Stimulated activated naive B cell treated with anti-CD40 and anti-IgM and Interleukin-4, amounts not matched to agents 10 μg/mL and 1 μg/mL and 100 μg/mL, for 72 hours (primary cell): ENCODE measurements at regions not wholly inside any gene's neighbourhood (a gene's known extent, or its start where the extent isn't known, plus 50 kb on each side); places are given as distances from the start of the nearest gene placed in this dataset.
A peak's percentile ranks its signal among the peaks of the same experiment; 100 is the strongest.

ENCODE experiments used
- ATAC-seq, 2 donors: fragments of 150-1000 bp; cut with Tn5 transposase; replicated peaks; 2 replicates each; pipeline ENCODE4 v1.10.0; 2021; ENCODE audit warnings: moderate library complexity in 1 of 2
- DNase-seq: peaks from one replicate; pipeline ENCODE4 v3.0.0; 2021
- H3K27ac Mint-ChIP-seq: one replicate; pipeline ENCODE4 v1.8.0; 2022; ENCODE audit warnings: mild to moderate bottlenecking, mixed read lengths
- H3K27me3 Mint-ChIP-seq, 2 donors: one replicate each; pipeline ENCODE4 v1.8.0; 2022; ENCODE audit warnings: mixed read lengths in 2 of 2
- H3K36me3 Mint-ChIP-seq, 2 donors: one replicate each; pipeline ENCODE4 v1.8.0; 2022; ENCODE audit warnings: mixed read lengths in 2 of 2, mild to moderate bottlenecking in 1 of 2
- H3K4me1 Mint-ChIP-seq, 2 donors: one replicate each; pipeline ENCODE4 v1.8.0; 2022; ENCODE audit warnings: mixed read lengths in 2 of 2, mild to moderate bottlenecking in 1 of 2
- H3K4me3 Mint-ChIP-seq, 2 donors: one replicate each; pipeline ENCODE4 v1.8.0; 2022; ENCODE audit warnings: mild to moderate bottlenecking in 2 of 2, mixed read lengths in 2 of 2, moderate library complexity in 1 of 2
- H3K9me3 Mint-ChIP-seq, 2 donors: one replicate each; pipeline ENCODE4 v1.8.0; 2022; ENCODE audit warnings: mixed read lengths in 2 of 2, mild to moderate bottlenecking in 1 of 2

- H3K4me1 Mint-ChIP-seq: peaks cover 25 to 48% of the 10 kb centered on the region in 2 donors
- H3K36me3 Mint-ChIP-seq: no peaks in the 10 kb centered on the region
- no peak overlapping the region for H3K27ac Mint-ChIP-seq
- no peak overlapping the region for H3K4me3 Mint-ChIP-seq
- no peak for ATAC-seq
- no peaks in the 10 kb centered on the region for H3K9me3 Mint-ChIP-seq
- H3K27me3 Mint-ChIP-seq: no peaks in the 10 kb centered on the region
- no peak for DNase-seq
These were observed 254.0 kb downstream of the TOMM20 start for GRCh38 chr1:234874291-234875288.

- Mint-ChIP-seq H3K4me3 (no peak overlapping the region), H3K27ac (no peak overlapping the region), H3K36me3 (no peaks in the 10 kb centered on the region), H3K4me1 (peaks cover 19 to 37% of the 10 kb centered on the region in 2 donors), H3K9me3 (no peaks in the 10 kb centered on the region), H3K27me3 (no peaks in the 10 kb centered on the region)
- no peak for ATAC-seq
- DNase-seq: no peak
These were observed 256.8 kb downstream of the TOMM20 start for GRCh38 chr1:234871710-234872271.

- ATAC-seq: no peak
- Mint-ChIP-seq H3K9me3 (no peaks in the 10 kb centered on the region), H3K4me1 (peaks cover 14 to 31% of the 10 kb centered on the region in 2 donors), H3K27ac (no peak overlapping the region), H3K27me3 (no peaks in the 10 kb centered on the region), H3K36me3 (no peaks in the 10 kb centered on the region), H3K4me3 (no peak overlapping the region)
- DNase-seq: no peak
These were observed 257.5 kb downstream of the TOMM20 start for GRCh38 chr1:234871039-234871709.

- no peaks in the 10 kb centered on the region for H3K9me3 Mint-ChIP-seq
- ATAC-seq (peak; percentile 25 to 59), DNase-seq (no peak)
- H3K27me3 Mint-ChIP-seq: no peaks in the 10 kb centered on the region
- H3K27ac Mint-ChIP-seq: peak overlapping the region; percentile 1
- H3K4me3 Mint-ChIP-seq: no peak overlapping the region
- H3K4me1 Mint-ChIP-seq: peaks cover 6 to 22% of the 10 kb centered on the region in 2 donors
- no peaks in the 10 kb centered on the region for H3K36me3 Mint-ChIP-seq
These were observed 258.3 kb downstream of the TOMM20 start for GRCh38 chr1:234870020-234870981.

GRCh38 chr1:234869182-234870019 is 259.2 kb downstream of the TOMM20 start:
- Mint-ChIP-seq H3K36me3 (no peaks in the 10 kb centered on the region), H3K27ac (peak overlapping the region; percentile 1), H3K4me1 (peaks cover 6 to 18% of the 10 kb centered on the region in 2 donors), H3K9me3 (peaks cover 0 to 2% of the 10 kb centered on the region in 2 donors), H3K4me3 (no peak overlapping the region), H3K27me3 (no peaks in the 10 kb centered on the region)
- DNase-seq: no peak
- ATAC-seq: no peak

- H3K27ac Mint-ChIP-seq: no peak overlapping the region
- no peak for DNase-seq
- no peaks in the 10 kb centered on the region for H3K36me3 Mint-ChIP-seq
- H3K4me1 Mint-ChIP-seq: peaks cover 10 to 19% of the 10 kb centered on the region in 2 donors
- no peak for ATAC-seq
- H3K27me3 Mint-ChIP-seq: no peaks in the 10 kb centered on the region
- H3K4me3 Mint-ChIP-seq: no peak overlapping the region
- peaks cover 0 to 2% of the 10 kb centered on the region in 2 donors for H3K9me3 Mint-ChIP-seq
These were observed 258.5 kb upstream of the IRF2BP2 start for GRCh38 chr1:234868296-234869147.

- peak; percentile 44 to 56 for ATAC-seq
- Mint-ChIP-seq H3K4me1 (peaks cover 15 to 23% of the 10 kb centered on the region in 2 donors), H3K9me3 (peaks cover 2 to 3% of the 10 kb centered on the region in 2 donors), H3K27me3 (peaks cover 0 to 7% of the 10 kb centered on the region in 2 donors), H3K4me3 (no peak overlapping the region), H3K27ac (peak overlapping the region; percentile 68), H3K36me3 (no peaks in the 10 kb centered on the region)
- no peak for DNase-seq
These were observed 256.3 kb upstream of the IRF2BP2 start for GRCh38 chr1:234866007-234866866.

GRCh38 chr1:234865171-234866006 is 255.4 kb upstream of the IRF2BP2 start:
- Mint-ChIP-seq H3K27ac (peak overlapping the region; percentile 27), H3K4me1 (peaks cover 12 to 22% of the 10 kb centered on the region in 2 donors), H3K9me3 (peaks cover 3 to 4% of the 10 kb centered on the region in 2 donors), H3K27me3 (peaks cover 0 to 7% of the 10 kb centered on the region in 2 donors), H3K4me3 (no peak overlapping the region), H3K36me3 (peaks cover 0 to 2% of the 10 kb centered on the region in 2 donors)
- no peak for ATAC-seq
- no peak for DNase-seq

GRCh38 chr1:234864116-234864515 is 254.1 kb upstream of the IRF2BP2 start:
- H3K4me1 Mint-ChIP-seq: peaks cover 12% of the 10 kb centered on the region in 2 donors
- H3K27me3 Mint-ChIP-seq: peaks cover 0 to 7% of the 10 kb centered on the region in 2 donors
- DNase-seq (no peak), ATAC-seq (no peak)
- peaks cover 3 to 4% of the 10 kb centered on the region in 2 donors for H3K9me3 Mint-ChIP-seq
- no peak overlapping the region for H3K4me3 Mint-ChIP-seq
- peaks cover 0 to 2% of the 10 kb centered on the region in 2 donors for H3K36me3 Mint-ChIP-seq
- H3K27ac Mint-ChIP-seq: no peak overlapping the region

- H3K9me3 Mint-ChIP-seq: peaks cover 3 to 4% of the 10 kb centered on the region in 2 donors
- no peak overlapping the region for H3K27ac Mint-ChIP-seq
- ATAC-seq (no peak), DNase-seq (no peak)
- H3K4me3 Mint-ChIP-seq: no peak overlapping the region
- H3K4me1 Mint-ChIP-seq: peaks cover 10 to 11% of the 10 kb centered on the region in 2 donors
- peaks cover 0 to 7% of the 10 kb centered on the region in 2 donors for H3K27me3 Mint-ChIP-seq
- H3K36me3 Mint-ChIP-seq: peaks cover 0 to 2% of the 10 kb centered on the region in 2 donors
These were observed 253.6 kb upstream of the IRF2BP2 start for GRCh38 chr1:234863551-234863971.
